ENCODE measurements at regions not wholly inside any gene's neighbourhood (a gene's known extent, or its start where the extent isn't known, plus 50 kb on each side); places are given as distances from the start of the nearest gene placed in this dataset.
"Not testable (repeated sequence)": the region's sequence is repeated elsewhere in the genome, so short reads cannot be mapped to it uniquely, and the experiment has no call there.

- H3K9me3 ChIP-seq (replicated peaks): peaks cover 16% of the 10 kb centered on the region
- H3K36me3 ChIP-seq: no peaks in the 10 kb centered on the region
- peaks cover 2% of the 10 kb centered on the region for H3K27me3 ChIP-seq (ENCODE audit: low read depth)
- no peaks in the 10 kb centered on the region for H3K4me1 ChIP-seq
- intact Hi-C loops (cut with micrococcal nuclease): no loop called here
- no peak for DNase-seq
- no peak overlapping the region for H3K27ac ChIP-seq (replicated peaks)
- no peak overlapping the region for H3K4me3 ChIP-seq
- no peak for TF ChIP-seq CTCF (IDR thresholded peaks at IDR 0.05; ENCODE audit: borderline replicate concordance)
Observed at GRCh38 chr9:34777666-34778065, 67.7 kb upstream of the CCL21 start.

GRCh38 chr9:34773955-34774354 is 64.0 kb upstream of the CCL21 start:
- Histone ChIP-seq H3K27me3 (ENCODE audit: low read depth) (peaks cover 21% of the 10 kb centered on the region), H3K27ac (replicated peaks) (no peak overlapping the region), H3K9me3 (replicated peaks) (peaks cover 16% of the 10 kb centered on the region), H3K4me3 (no peak overlapping the region), H3K4me1 (no peaks in the 10 kb centered on the region), H3K36me3 (no peaks in the 10 kb centered on the region)
- no peak for DNase-seq
- TF ChIP-seq CTCF (IDR thresholded peaks at IDR 0.05; ENCODE audit: borderline replicate concordance): no peak
- intact Hi-C loops (cut with micrococcal nuclease): no loop called here

- Histone ChIP-seq H3K4me1 (no peaks in the 10 kb centered on the region), H3K27me3 (ENCODE audit: low read depth) (peaks cover 21% of the 10 kb centered on the region), H3K27ac (replicated peaks) (no peak overlapping the region), H3K36me3 (no peaks in the 10 kb centered on the region), H3K4me3 (no peak overlapping the region), H3K9me3 (replicated peaks) (peaks cover 16% of the 10 kb centered on the region)
- no peak for TF ChIP-seq CTCF (IDR thresholded peaks at IDR 0.05; ENCODE audit: borderline replicate concordance)
- intact Hi-C loops (cut with micrococcal nuclease): no loop called here
- DNase-seq: no peak
Observed at GRCh38 chr9:34773306-34773910, 63.5 kb upstream of the CCL21 start.

GRCh38 chr9:34771007-34771406 is 61.1 kb upstream of the CCL21 start:
- DNase-seq: no peak
- peaks cover 9% of the 10 kb centered on the region for H3K9me3 ChIP-seq (replicated peaks)
- H3K27me3 ChIP-seq (ENCODE audit: low read depth): peaks cover 21% of the 10 kb centered on the region
- intact Hi-C loops (cut with micrococcal nuclease): no loop called here
- TF ChIP-seq CTCF (IDR thresholded peaks at IDR 0.05; ENCODE audit: borderline replicate concordance): no peak
- no peaks in the 10 kb centered on the region for H3K36me3 ChIP-seq
- no peak overlapping the region for H3K4me3 ChIP-seq
- H3K4me1 ChIP-seq: no peaks in the 10 kb centered on the region
- H3K27ac ChIP-seq (replicated peaks): no peak overlapping the region

GRCh38 chr9:34767087-34767486 is 57.2 kb upstream of the CCL21 start:
- intact Hi-C loops (cut with micrococcal nuclease); H3K4me3 ChIP-seq; H3K9me3 ChIP-seq (replicated peaks); H3K4me1 ChIP-seq; H3K27ac ChIP-seq (replicated peaks); DNase-seq; H3K36me3 ChIP-seq: not testable (repeated sequence)
- peaks cover 16% of the 10 kb centered on the region for H3K27me3 ChIP-seq (ENCODE audit: low read depth)

GRCh38 chr9:34760196-34761040 is 50.5 kb upstream of the CCL21 start:
- H3K4me3 ChIP-seq; H3K36me3 ChIP-seq; H3K27ac ChIP-seq (replicated peaks); intact Hi-C loops (cut with micrococcal nuclease); H3K9me3 ChIP-seq (replicated peaks); H3K4me1 ChIP-seq; H3K27me3 ChIP-seq (ENCODE audit: low read depth): not testable (repeated sequence)
- peak; percentile 32 for DNase-seq
- peak; percentile 72 for TF ChIP-seq CTCF (IDR thresholded peaks at IDR 0.05; ENCODE audit: borderline replicate concordance)

Measured in left ventricle myocardium inferior (tissue), 1 donor.